GM10248 (cell line): ENCODE measurements at regions not wholly inside any gene's neighbourhood (a gene's known extent, or its start where the extent isn't known, plus 50 kb on each side); places are given as distances from the start of the nearest gene placed in this dataset.

ENCODE experiments used
- CTCF ChIA-PET: fragments of 300-600 bp; sonication (Branson Sonifier 250); formaldehyde crosslinking; extraction: SDS; loops from one replicate; lab custom pipeline; 2021; ENCODE audit warnings: antibody characterized with exemption; lab: Yijun Ruan, JAX
- POLR2A ChIA-PET: fragments of 350-650 bp; sonication (Branson Sonifier 250); formaldehyde crosslinking; extraction: SDS; loops from one replicate; lab custom pipeline; 2020; ENCODE audit warnings: antibody characterized with exemption; lab: Yijun Ruan, JAX
- DNase-seq: peaks from one replicate; pipeline ENCODE4 v3.0.0; 2012; ENCODE audit errors: extremely low spot score
- CTCF ChIP-seq: IDR thresholded peaks from 2 replicates; pipeline ENCODE4 v1.5.1; 2012; ENCODE audit warnings: mild to moderate bottlenecking, low read depth; ENCODE audit errors: extremely low read depth, missing control alignments, control extremely low read depth

DNA sequence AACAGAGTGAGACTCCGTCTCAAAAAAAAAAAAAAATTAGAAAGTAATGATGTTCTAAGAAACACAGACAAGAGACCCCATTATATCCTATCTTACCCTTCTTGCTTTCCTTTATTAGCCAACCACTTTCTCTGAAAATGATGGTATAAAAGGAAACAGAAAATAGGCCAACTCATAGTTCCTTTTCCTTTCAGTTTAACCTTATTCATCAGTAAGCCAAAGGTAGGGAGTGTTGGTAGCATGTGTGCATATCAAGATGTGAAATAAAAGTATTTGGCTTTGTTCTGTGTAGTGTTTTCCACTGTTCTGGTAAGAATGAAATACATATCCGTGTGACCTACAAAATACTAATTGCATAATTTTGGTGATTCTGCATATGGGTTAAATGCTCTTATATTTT is 266.6 kb downstream of the ZNF674 start:
- ChIA-PET POLR2A (no interaction called here), CTCF (no interaction called here)
- DNase-seq: no peak
- no peak for TF ChIP-seq CTCF

DNA sequence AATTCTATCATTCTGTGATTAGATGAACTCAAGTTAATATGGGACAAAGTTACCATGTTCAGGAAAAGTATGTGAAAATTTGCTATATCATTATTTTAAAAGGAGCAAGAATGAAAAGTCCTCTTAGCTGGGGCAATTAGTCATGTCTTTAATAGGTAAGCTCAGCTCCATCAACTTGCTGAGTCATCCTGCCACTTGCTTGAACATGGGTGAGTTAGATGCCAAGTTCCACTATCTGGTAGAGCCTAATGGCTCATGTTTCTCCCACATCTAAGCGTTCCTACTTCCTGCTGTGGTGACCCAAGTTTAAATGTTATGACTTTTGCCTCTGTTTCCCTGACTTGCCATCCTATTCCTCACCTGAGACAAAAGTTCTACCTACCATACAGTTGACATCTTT is 276.8 kb downstream of the ZNF674 start:
- CTCF ChIA-PET: no interaction called here
- POLR2A ChIA-PET: no interaction called here
- no peak for TF ChIP-seq CTCF

GRCh38 chrX:46263494-46263893 is 281.7 kb downstream of the ZNF674 start:
- DNase-seq: no peak
- ChIA-PET POLR2A (no interaction called here), CTCF (no interaction called here)
- no peak for TF ChIP-seq CTCF

More for the DNA sequence above, 276.8 kb downstream of the ZNF674 start:
- no peak for DNase-seq

DNA sequence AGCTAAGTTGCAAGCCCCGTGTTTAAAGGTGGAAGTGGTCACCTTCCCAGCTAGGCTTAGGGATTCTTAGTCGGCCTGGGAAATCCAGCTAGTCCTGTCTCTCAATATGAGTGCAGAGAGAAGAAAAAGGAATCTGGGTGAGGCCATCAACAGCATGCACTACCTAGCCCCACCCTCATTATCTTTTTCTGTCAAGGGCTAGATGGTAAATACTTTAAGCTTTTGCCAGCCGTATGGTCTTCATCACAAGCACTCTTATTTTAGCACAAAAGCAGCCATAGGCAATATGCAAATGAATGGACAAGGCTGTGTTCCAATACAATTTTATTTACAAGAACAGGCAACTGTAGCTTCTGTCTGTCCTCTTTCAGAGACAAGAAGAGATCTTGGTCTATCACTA is 282.9 kb downstream of the ZNF674 start:
- ChIA-PET CTCF (interaction anchor here (1.0 kb wide), 1 partner anchor 18 kb away, joined by 3 read pairs; no protein-coding TSS in a partner anchor), POLR2A (no interaction called here)
- no peak for TF ChIP-seq CTCF
- no peak for DNase-seq

- ChIA-PET POLR2A (no interaction called here), CTCF (interaction anchor here (1.4 kb wide), 1 partner anchor 25 kb away, joined by 3 read pairs; no protein-coding TSS in a partner anchor)
- no peak for DNase-seq
- no peak for TF ChIP-seq CTCF
These were observed 284.7 kb downstream of the ZNF674 start for GRCh38 chrX:46260499-46260898.

DNA sequence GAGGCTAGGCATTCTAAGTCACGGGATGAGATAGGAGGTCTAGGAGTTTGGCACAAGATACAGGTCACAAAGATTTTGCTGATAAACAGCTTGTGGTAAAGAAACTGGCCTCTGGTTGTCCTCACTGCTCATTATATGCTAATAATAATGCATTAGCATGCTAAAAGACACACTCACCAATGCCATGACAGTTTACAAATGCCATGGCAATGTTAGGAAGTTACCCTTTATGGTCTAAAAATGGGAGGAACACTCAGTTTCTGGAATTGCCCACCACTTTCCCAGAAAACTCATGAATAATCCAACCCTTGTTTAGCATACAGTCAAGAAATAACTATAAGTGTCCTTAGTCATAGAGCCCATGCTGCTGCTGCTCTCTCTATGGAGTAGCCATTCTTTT is 286.9 kb downstream of the ZNF674 start:
- POLR2A ChIA-PET: no interaction called here
- CTCF ChIA-PET: no interaction called here
- no peak for TF ChIP-seq CTCF
- no peak for DNase-seq
